GM12891 (cell line): ENCODE measurements at regions not wholly inside any gene's neighbourhood (a gene's known extent, or its start where the extent isn't known, plus 50 kb on each side); places are given as distances from the start of the nearest gene placed in this dataset.
"Not testable (repeated sequence)": the region's sequence is repeated elsewhere in the genome, so short reads cannot be mapped to it uniquely, and the experiment has no call there.

Experiments used
- DNase-seq: peaks from one replicate; pipeline ENCODE4 v3.0.0; 2011; ENCODE audit warnings: low spot score; ENCODE audit not compliant: insufficient read length
- FAIRE-seq: peaks from 2 replicates; lab custom pipeline; 2011; peaks lifted over from hg19 to GRCh38; lab: Jason Lieb, UNC
- PAX5 ChIP-seq: IDR thresholded peaks from 2 replicates; pipeline ENCODE4 v1.6.1; 2011; ENCODE audit warnings: low read length, moderate library complexity, mild to moderate bottlenecking; ENCODE audit not compliant: insufficient read depth, severe bottlenecking
- POLR2A ChIP-seq: IDR thresholded peaks from 2 replicates; pipeline ENCODE4 v1.6.1; 2011; ENCODE audit warnings: low read depth, low read length, control low read depth
- POLR2AphosphoS5 ChIP-seq: IDR thresholded peaks from 2 replicates; pipeline ENCODE4 v1.6.1; 2011; ENCODE audit warnings: low read depth, low read length, control low read depth
- POU2F2 ChIP-seq: IDR thresholded peaks from 2 replicates; pipeline ENCODE4 v1.6.1; 2011; ENCODE audit warnings: low read depth, mild to moderate bottlenecking, control low read depth, low read length, moderate library complexity
- SPI1 ChIP-seq: IDR thresholded peaks from 2 replicates; pipeline ENCODE4 v1.6.1; 2011; ENCODE audit warnings: low read depth, low read length, control low read depth
- TAF1 ChIP-seq: IDR thresholded peaks from 2 replicates; pipeline ENCODE4 v1.6.1; 2011; ENCODE audit warnings: low read depth, low read length, control low read depth

DNA sequence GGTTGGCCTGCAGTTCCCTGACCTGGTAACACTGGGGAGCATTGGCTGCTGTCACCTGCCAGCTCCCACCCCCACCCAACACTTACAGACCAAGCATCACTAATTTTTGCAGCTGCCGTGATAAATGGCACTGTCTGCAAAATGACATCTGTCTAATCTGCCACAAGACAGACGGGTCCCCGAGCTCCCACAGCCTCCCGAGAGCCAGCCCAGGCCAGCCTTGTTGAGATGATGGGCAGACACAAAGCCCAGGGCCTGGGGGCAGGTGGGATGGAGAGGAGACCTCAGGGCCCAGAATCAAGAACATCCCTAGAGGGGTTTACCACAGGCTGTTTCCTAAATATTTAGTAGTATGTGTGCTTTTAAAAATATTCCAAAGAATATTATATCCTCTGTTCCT is 203.4 kb downstream of the TBC1D2B start:
- no peak for DNase-seq
- TF ChIP-seq TAF1 (no peak), POLR2A (no peak), POLR2AphosphoS5 (no peak), SPI1 (no peak), PAX5 (no peak), POU2F2 (no peak)
- FAIRE-seq: no peak

GRCh38 chr15:77872521-77873425 is 204.7 kb downstream of the TBC1D2B start:
- FAIRE-seq, DNase-seq: not testable (repeated sequence)

DNA sequence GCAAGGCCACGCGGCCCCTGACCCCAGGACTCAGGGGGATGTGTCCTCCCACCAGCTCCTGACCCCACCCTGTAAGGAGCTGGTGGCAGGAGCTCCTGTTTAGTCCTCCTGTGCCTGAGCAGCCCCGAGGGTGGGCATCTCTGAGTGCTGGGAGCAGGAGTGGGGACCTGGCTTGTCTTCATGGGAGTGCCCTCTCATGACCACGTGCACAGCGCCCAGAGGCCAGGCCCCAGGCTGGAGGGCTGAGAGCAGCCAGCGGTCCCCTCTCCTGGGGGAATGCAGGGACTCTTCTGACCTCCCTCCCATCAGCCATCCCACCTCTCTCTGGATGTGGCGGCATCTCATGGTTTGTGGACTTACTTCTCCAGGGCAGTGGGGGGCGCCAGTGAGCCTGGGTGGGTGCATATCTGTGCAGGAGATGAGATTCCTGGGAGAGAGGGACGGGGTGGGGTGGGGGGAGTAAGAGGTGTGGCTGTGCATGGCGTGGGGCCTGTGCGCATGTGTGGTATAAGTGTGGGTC is 205.6 kb downstream of the TBC1D2B start:
- DNase-seq: no peak
- no peak for FAIRE-seq
- TF ChIP-seq POLR2A: no peak
- TF ChIP-seq POU2F2: no peak
- no peak for TF ChIP-seq PAX5
- TF ChIP-seq TAF1: no peak
- TF ChIP-seq SPI1: no peak
- no peak for TF ChIP-seq POLR2AphosphoS5

DNA sequence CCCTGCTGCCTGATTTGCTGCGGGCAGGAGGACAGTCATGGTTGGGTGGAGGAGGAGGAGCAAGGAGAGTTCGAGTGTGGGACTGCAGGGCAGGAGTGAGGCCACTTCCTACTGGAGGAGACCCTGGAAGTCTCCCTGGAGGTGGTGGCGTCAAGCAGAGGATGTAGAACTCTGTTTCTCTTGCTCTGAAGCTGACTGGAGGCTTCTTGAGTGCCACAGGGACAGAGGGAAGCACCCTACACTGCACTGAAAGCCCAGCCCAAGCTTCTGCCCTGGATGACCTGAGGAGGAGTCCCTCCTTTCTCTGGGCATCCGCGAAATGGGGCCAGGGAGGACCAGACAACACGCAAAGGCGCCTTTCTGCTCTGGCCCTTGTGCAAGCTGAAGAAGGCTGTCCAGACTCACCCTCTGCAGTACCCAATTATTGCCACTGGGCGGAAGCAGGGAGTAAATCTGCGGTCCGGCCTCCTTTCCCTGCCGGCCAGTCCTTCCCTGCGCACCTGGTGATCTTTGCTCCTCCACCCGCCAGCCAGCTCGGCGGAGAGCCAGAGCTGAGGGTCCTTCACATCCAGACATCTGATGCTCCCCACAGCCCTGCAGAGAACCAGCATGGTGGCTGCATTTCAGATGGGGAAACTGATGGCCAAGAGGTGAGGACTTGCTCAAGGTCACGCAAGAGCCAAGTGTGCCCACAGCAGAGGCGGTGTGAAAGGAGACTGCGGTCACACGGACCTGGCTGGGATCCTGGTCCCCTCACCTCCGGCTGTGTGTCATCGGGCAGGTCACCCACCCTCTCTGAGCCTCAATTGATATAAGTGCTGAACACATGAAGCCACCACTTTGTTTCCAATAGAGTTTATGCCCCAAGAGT is 207.1 kb downstream of the TBC1D2B start:
- DNase-seq: peak; percentile 70
- TF ChIP-seq PAX5: no peak
- peak; percentile 96 for FAIRE-seq

DNA sequence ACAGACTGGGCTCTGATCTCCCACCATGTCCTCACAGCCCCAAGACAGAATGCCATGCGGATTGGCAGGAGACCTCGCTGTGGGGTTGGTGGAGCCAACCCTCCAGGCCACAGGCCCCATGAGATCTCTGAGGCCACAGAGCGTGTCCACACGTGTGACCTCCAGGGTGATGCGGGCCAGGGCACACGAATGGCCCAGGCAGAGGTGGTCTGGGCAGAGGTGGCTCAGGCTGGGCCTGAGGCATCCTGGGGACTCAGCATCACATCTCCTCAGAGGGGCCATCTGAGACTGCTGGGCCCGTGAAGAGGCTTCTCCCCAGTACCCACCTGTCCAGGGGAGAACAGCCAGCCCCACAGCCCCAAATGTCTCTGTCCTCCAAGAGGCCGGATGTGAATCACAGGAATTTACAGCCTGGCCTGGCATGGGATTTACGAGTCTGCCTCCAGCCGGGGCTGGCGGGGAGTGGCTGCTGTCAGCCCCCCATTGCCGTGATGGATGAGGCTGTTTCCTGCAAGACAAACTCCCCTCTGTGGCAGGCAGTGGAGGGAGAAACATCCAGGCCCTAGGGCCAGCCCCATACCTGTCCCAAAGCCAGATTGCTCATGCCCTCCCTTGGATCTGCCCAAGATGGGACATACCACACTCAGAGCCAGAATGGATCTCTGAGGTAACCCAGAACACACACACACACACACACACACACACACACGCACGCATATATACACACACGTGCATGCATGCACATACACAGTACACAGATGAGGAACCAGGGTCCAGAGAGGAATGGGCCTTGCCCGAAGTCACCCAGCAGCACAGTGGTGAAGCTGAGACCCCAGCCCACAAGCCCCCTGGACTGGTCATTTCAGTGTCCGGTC is 208.3 kb downstream of the TBC1D2B start:
- TF ChIP-seq SPI1: no peak
- TF ChIP-seq POU2F2: no peak
- no peak for TF ChIP-seq POLR2AphosphoS5
- no peak for TF ChIP-seq POLR2A
- no peak for TF ChIP-seq TAF1
- no peak for TF ChIP-seq PAX5
- DNase-seq (no peak), FAIRE-seq (no peak)

DNA sequence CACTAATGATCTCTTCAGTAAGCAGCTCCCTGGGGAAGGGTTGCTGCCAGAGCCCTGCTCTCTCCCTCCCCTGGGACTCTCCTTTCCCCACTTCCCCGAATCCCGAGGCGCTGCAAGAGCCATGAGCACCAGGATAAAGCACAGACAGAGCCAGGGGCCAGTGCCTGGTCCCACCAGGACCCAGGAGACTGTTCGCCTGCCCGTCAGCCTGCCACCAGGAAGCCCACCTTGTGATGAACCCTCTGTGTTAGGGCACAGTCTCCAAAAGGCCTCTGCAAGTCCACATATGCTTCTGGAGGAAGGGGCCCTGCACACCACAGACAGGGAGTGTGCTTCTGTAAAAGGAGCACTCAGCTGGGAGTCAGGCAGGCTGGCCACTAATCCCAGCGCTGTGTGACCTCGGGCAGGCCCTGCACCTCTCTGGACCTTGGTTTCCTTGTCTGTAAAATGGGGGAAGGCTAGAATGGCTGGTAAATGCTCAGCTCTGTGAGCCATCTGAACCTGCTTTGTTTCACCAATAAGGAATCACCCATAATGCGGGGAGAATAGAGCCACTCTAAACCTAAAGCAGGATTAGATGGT is 209.4 kb downstream of the TBC1D2B start:
- FAIRE-seq, DNase-seq: not testable (repeated sequence)

GRCh38 chr15:77867266-77868047 is 210.1 kb downstream of the TBC1D2B start:
- FAIRE-seq: no peak
- TF ChIP-seq TAF1: no peak
- TF ChIP-seq POLR2AphosphoS5: no peak
- TF ChIP-seq POLR2A: no peak
- no peak for TF ChIP-seq PAX5
- no peak for TF ChIP-seq POU2F2
- no peak for TF ChIP-seq SPI1
- DNase-seq: no peak

GRCh38 chr15:77866596-77867125 is 210.8 kb downstream of the TBC1D2B start:
- FAIRE-seq (no peak), DNase-seq (no peak)
- TF ChIP-seq POLR2AphosphoS5 (no peak), PAX5 (no peak), POLR2A (no peak), SPI1 (no peak), TAF1 (no peak), POU2F2 (no peak)
